Muscle of leg (tissue), 3 donors: ENCODE measurements at regions not wholly inside any gene's neighbourhood (a gene's known extent, or its start where the extent isn't known, plus 50 kb on each side); places are given as distances from the start of the nearest gene placed in this dataset.
A peak's percentile ranks its signal among the peaks of the same experiment; 100 is the strongest.

ENCODE experiments used
- DNase-seq: peaks from one replicate; pipeline ENCODE4 v3.0.0; 2013
- H3K27ac ChIP-seq: one replicate; pipeline ENCODE4 v1.5.1; 2013; ENCODE audit warnings: mild to moderate bottlenecking, low read length, control low read depth
- H3K27me3 ChIP-seq: one replicate; pipeline ENCODE4 v1.6.1; 2013; ENCODE audit warnings: low read length; ENCODE audit not compliant: control insufficient read depth, insufficient read depth
- H3K36me3 ChIP-seq: one replicate; pipeline ENCODE4 v1.6.1; 2013; ENCODE audit warnings: low read length; ENCODE audit not compliant: control insufficient read depth, insufficient read depth
- H3K4me1 ChIP-seq: one replicate; pipeline ENCODE4 v1.6.1; 2013; ENCODE audit warnings: low read length; ENCODE audit not compliant: control insufficient read depth, insufficient read depth
- H3K4me3 ChIP-seq: one replicate; pipeline ENCODE4 v1.5.1; 2013; ENCODE audit warnings: low read length, control low read depth
- H3K9me3 ChIP-seq: replicated peaks from 2 replicates; pipeline ENCODE4 v1.6.1; 2013; ENCODE audit warnings: low read depth, low read length; ENCODE audit not compliant: control insufficient read depth
- WGBS: methylation state at CpG from one replicate; pipeline ENCODE4 v1.1.5; 2013; ENCODE audit warnings: missing lambda C conversion rate; ENCODE audit not compliant: insufficient coverage; 5-methylcytosine and 5-hydroxymethylcytosine counted together

DNA sequence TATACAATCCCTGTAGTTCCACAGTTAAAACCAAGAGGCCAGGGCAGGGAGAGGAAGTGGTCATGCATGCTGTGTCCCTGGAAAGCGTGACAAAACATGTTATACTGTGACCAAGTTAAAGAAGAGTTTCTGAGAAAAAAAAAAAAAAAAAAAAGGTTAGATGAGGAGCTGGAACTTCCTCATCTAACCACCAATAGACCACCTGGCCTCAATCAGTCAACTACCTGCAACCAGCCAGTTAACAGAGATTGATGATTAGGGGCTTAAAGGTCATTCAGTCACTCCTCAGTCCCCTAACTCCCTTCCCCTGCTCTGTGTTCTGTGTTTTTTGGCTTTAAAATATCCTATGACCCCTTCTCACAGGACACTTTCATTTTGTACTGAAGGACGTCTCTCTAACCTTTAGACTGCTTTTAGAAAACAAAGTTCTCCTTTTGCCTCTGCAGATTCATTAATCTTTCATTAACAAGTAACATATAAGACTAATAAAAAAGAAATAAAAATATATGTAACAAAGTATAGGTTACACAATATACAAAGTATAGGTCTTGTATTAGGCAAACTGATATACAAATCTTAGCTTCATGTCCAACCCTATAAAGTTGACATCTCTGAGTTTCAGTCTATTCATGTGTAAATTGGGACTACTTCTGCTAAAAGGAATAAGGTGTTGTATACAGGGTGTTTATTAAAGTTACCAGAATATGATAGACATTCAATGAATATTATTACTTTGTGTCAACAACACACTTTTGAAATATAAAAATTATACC, 179.1 kb upstream of the NDST4 start:
- Histone ChIP-seq H3K4me3 (no peak overlapping the region), H3K27ac (no peak overlapping the region), H3K9me3 (no peaks in the 10 kb centered on the region), H3K36me3 (no peaks in the 10 kb centered on the region), H3K27me3 (no peaks in the 10 kb centered on the region), H3K4me1 (no peaks in the 10 kb centered on the region)
- DNase-seq, result no peak
- no CpG with 5 or more reads among the region's 2 CpGs for WGBS

DNA sequence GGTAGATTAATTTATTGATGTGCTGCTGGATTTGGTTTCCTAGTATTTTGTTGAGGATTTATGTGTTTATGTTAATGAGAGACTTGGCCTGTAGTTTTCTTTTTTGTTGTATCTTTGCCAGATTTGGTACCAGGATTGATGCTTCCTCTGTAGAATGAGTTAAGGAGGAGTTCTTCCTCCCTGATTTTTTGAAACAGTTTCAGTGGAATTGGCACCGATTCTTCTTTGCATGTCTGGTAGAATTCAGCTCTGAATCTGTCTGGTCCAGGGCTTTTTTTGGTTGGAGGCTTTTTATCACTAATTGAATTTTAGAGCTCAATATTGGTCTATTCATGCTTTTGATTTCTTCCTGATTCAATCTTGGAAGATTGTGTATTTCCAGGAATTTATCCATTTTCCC, 174.0 kb upstream of the NDST4 start:
- Histone ChIP-seq H3K36me3 (no peaks in the 10 kb centered on the region), H3K9me3 (no peaks in the 10 kb centered on the region), H3K27me3 (no peaks in the 10 kb centered on the region), H3K27ac (no peak overlapping the region), H3K4me3 (no peak overlapping the region), H3K4me1 (no peaks in the 10 kb centered on the region)
- DNase-seq, result no peak
- WGBS, result no CpG with 5 or more reads among the region's 1 CpG

DNA sequence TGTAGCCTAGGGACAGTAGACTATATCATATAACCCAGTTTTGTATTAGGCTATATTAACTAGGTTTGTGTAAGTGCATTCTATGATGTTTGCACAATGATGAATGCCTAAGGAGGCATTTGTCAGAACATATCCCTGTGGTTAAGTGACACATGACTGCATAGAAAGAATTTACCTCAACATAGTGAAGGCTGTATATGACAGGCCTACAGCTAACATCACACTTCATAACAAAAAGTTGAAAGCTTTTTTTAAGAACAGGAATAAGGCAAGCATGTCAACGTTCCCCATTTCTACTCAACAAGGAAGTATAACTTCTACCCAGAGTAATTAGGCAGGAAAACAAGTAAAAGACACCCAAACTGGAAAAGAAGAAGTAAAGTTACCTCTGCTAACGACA, 165.9 kb upstream of the NDST4 start:
- Histone ChIP-seq H3K36me3 (no peaks in the 10 kb centered on the region), H3K27me3 (no peaks in the 10 kb centered on the region), H3K4me3 (no peak overlapping the region), H3K27ac (no peak overlapping the region), H3K4me1 (no peaks in the 10 kb centered on the region), H3K9me3 (no peaks in the 10 kb centered on the region)
- DNase-seq, result no peak
- whole genome bisulfite sequencing, result no CpG with 5 or more reads among the region's 2 CpGs

DNA sequence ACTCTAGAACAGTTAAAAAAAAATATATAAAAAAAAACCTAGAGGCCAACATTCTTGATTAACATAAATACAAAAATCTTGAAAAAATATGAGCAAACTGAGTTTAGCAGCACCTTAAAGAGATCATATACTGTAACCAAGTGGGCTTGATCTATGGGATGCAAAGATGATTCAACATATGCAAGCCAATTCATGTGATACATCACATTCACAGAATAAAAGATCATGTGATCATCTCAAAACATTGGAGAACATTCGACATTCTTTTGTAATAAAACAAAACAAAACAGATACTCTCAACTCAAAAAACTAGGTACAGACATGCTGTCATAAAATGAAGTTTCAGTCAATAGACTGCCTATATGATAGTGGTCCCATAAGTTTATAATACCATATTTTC, 165.4 kb upstream of the NDST4 start:
- WGBS, result no CpG with 5 or more reads among the region's 1 CpG
- Histone ChIP-seq H3K36me3 (no peaks in the 10 kb centered on the region), H3K27me3 (no peaks in the 10 kb centered on the region)

DNA sequence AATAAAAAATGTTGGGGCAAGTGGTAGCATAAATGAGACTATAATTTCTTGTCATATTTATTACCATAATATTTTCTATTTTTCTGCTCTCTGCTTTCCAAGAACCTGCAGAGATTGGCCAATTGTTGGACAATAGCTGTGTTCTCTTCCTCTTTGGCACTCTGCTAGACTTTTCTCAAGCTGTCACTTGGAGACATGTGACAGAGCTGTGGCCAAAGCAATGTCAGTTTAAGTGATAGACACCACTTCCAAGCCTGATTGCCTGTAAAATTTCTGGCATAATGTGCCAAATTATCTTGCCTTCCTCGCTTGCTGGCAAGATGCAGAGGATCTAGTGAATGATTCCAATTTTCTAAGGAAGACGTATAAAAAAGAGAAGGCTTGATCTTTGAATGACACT, 162.2 kb upstream of the NDST4 start:
- H3K27me3 ChIP-seq, result no peaks in the 10 kb centered on the region
- no peak overlapping the region for H3K4me3 ChIP-seq
- H3K36me3 ChIP-seq, result no peaks in the 10 kb centered on the region
- H3K27ac ChIP-seq, result no peak overlapping the region
- H3K9me3 ChIP-seq, result no peaks in the 10 kb centered on the region
- DNase-seq, result peak; percentile 13
- WGBS, result no CpG with 5 or more reads among the region's 2 CpGs
- H3K4me1 ChIP-seq, result no peaks in the 10 kb centered on the region

More for the DNA sequence above, 165.4 kb upstream of the NDST4 start:
- DNase-seq, result no peak
- no peak overlapping the region for H3K4me3 ChIP-seq
- no peaks in the 10 kb centered on the region for H3K9me3 ChIP-seq
- H3K27ac ChIP-seq, result no peak overlapping the region
- no peaks in the 10 kb centered on the region for H3K4me1 ChIP-seq

DNA sequence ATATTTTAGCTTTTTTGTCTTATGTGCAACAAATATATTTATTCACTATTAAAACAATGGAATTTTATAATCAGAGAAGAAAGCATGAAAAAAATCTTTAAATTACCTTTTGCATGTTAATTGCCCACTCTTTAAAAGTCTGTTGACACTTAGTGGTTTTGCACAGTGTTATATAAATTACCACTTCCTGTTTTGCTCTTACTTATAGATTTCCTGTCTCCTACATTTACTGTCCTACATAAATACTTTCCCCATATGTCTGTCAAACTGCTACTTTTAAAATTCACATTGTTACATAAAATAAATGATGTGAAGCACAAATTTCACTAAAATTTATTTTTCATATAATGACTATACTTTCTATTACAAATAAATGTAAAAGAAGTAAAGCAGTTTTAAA, 161.1 kb upstream of the NDST4 start:
- Histone ChIP-seq H3K4me1 (no peaks in the 10 kb centered on the region), H3K4me3 (no peak overlapping the region), H3K36me3 (no peaks in the 10 kb centered on the region), H3K9me3 (no peaks in the 10 kb centered on the region), H3K27ac (no peak overlapping the region), H3K27me3 (no peaks in the 10 kb centered on the region)
- peak; percentile 4 for DNase-seq

DNA sequence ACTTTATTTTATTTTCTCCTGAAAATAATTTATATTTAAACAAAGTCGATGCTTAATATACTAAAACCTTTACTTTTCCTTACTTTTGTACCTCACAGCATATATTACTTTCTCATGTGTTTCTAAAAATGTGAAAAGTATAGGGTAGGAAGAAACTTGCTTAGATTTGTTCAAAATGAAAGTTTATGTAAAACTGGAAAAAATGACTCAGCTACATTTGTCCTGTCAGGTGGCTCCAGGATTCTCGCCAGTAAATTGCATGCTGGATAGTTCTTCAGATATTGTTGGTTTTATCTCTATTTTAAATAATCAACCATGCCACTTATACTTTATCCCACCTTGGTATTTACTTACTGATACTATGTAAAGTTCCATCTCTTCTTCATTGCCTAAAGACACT, 159.2 kb upstream of the NDST4 start:
- no peaks in the 10 kb centered on the region for H3K4me1 ChIP-seq
- H3K27ac ChIP-seq, result no peak overlapping the region
- no peak overlapping the region for H3K4me3 ChIP-seq
- H3K36me3 ChIP-seq, result no peaks in the 10 kb centered on the region
- no peaks in the 10 kb centered on the region for H3K27me3 ChIP-seq
- H3K9me3 ChIP-seq, result no peaks in the 10 kb centered on the region
- no peak for DNase-seq
- no CpG with 5 or more reads among the region's 2 CpGs for WGBS

DNA sequence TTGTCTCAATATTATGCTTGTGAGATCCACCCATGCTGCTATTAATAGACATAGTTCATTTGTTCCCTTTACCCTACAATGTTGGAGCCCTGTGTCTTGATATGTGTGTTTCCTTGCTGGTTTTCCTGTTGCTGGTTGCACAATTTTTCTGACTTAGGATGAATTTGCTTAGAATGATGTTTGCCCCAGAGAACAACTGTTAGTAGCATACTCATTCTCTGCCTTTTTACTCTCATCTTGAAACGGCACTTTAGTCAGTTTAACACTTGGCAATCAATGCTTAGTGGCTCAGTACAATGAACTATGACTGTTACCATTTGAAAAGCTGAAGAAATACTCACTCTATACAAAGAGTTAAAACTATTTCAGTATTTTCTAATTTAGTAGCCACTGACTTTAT, 158.8 kb upstream of the NDST4 start:
- DNase-seq, result peak; percentile 17
- Histone ChIP-seq H3K36me3 (no peaks in the 10 kb centered on the region), H3K9me3 (no peaks in the 10 kb centered on the region), H3K4me1 (no peaks in the 10 kb centered on the region), H3K4me3 (no peak overlapping the region), H3K27ac (no peak overlapping the region), H3K27me3 (no peaks in the 10 kb centered on the region)
- WGBS, result no CpG with 5 or more reads among the region's 1 CpG

DNA sequence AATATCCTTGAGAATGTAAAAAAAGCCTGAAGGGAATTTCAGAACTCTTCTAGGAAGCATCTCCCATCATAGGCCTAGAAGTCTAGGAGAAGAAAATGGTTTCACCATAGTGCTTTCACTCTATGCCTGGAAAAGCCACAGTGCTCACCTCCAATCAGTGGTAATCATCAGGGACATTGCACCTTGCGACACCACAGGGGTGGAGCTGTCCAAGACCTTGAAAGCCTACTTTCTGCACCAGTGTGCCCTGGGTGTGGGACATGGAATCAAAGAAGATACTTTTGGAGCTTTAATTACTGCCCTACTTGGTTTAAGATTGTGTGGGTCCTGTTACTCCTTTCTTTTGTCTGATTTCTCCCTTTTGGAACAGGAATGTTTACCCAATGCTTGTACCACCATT, 146.8 kb upstream of the NDST4 start:
- H3K27me3 ChIP-seq, result no peaks in the 10 kb centered on the region
- no peak for DNase-seq
- H3K36me3 ChIP-seq, result no peaks in the 10 kb centered on the region
- no peaks in the 10 kb centered on the region for H3K9me3 ChIP-seq
- WGBS, result 86% methylated on average over 1 of the region's 1 CpG
- no peak overlapping the region for H3K27ac ChIP-seq
- no peaks in the 10 kb centered on the region for H3K4me1 ChIP-seq
- H3K4me3 ChIP-seq, result no peak overlapping the region

DNA sequence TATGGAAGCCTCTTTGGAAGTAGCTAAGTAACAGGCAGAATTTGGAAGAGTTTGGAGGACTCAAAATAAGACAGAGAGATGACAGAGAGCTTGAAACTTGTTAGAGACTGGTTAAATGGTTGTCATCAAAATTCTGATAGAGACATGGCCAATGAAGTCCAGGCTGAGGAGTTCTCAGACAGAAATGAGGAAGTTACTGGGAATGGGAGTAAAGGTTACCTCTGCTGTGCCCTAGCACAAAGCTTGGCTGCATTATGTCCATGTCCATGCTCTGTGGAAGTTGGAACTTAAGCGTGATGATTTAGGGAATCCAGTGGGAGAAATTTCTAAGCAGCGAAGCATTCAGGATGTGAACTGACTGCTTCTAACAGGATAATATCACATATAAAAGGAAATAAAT, 146.2 kb upstream of the NDST4 start:
- no CpG with 5 or more reads among the region's 2 CpGs for WGBS
- Histone ChIP-seq H3K36me3 (no peaks in the 10 kb centered on the region), H3K27ac (no peak overlapping the region), H3K4me3 (no peak overlapping the region), H3K9me3 (no peaks in the 10 kb centered on the region), H3K27me3 (no peaks in the 10 kb centered on the region), H3K4me1 (no peaks in the 10 kb centered on the region)
- DNase-seq, result no peak

DNA sequence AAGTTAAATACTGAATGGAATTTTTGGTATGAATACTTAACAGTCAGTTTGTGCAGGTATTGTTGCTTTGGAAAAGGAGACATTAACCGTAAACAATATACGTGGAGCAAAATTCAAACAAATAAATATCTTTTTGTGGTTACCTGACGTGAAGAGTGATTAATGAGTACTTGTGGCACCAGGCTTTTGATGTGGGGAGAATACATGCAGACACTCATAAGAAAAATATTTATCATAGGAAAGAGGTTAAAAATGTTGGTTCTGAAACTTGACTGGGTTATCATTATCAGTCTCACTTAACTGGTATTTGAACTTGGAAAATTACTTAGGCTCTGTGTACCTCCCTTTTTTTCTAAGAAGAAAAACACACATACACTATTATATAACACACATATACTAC, 136.4 kb upstream of the NDST4 start:
- no CpG with 5 or more reads among the region's 3 CpGs for WGBS
- H3K27me3 ChIP-seq, result no peaks in the 10 kb centered on the region

More for the DNA sequence above, 136.4 kb upstream of the NDST4 start:
- DNase-seq, result no peak
- no peaks in the 10 kb centered on the region for H3K36me3 ChIP-seq
- no peak overlapping the region for H3K27ac ChIP-seq
- no peaks in the 10 kb centered on the region for H3K9me3 ChIP-seq
- H3K4me3 ChIP-seq, result no peak overlapping the region
- H3K4me1 ChIP-seq, result no peaks in the 10 kb centered on the region
